WI38 (cell line): ENCODE measurements at regions not wholly inside any gene's neighbourhood (a gene's known extent, or its start where the extent isn't known, plus 50 kb on each side); places are given as distances from the start of the nearest gene placed in this dataset.
A peak's percentile ranks its signal among the peaks of the same experiment; 100 is the strongest.

Source experiments
- H3K4me3 ChIP-seq: 2 replicates; pipeline ENCODE4 v1.5.1; 2011; ENCODE audit warnings: low read depth, mild to moderate bottlenecking, control low read depth, low read length
- CTCF ChIP-seq: IDR thresholded peaks from 2 replicates; pipeline ENCODE4 v1.5.1; 2012; ENCODE audit warnings: low read depth, mild to moderate bottlenecking, control low read depth, low read length

- no peak overlapping the region for H3K4me3 ChIP-seq
- no peak for TF ChIP-seq CTCF
Measured at GRCh38 chr7:25849500-25850184, 302.4 kb upstream of the NFE2L3 start.

- TF ChIP-seq CTCF, result no peak
- H3K4me3 ChIP-seq, result no peak overlapping the region
Measured at GRCh38 chr7:25850216-25850615, 301.8 kb upstream of the NFE2L3 start.

GRCh38 chr7:25850735-25851134 lies 301.3 kb upstream of the NFE2L3 start:
- no peak overlapping the region for H3K4me3 ChIP-seq
- peak; percentile 1; the same call in 1 of the 2 replicates for TF ChIP-seq CTCF

- no peak overlapping the region for H3K4me3 ChIP-seq
- TF ChIP-seq CTCF, result peak; percentile 50
Measured at GRCh38 chr7:25851332-25852210, 300.4 kb upstream of the NFE2L3 start.

GRCh38 chr7:25852211-25852938 lies 299.6 kb upstream of the NFE2L3 start:
- no peak overlapping the region for H3K4me3 ChIP-seq
- no peak for TF ChIP-seq CTCF

GRCh38 chr7:25852939-25853271 lies 299.1 kb upstream of the NFE2L3 start:
- TF ChIP-seq CTCF, result no peak
- no peak overlapping the region for H3K4me3 ChIP-seq

GRCh38 chr7:25853314-25853713 lies 298.7 kb upstream of the NFE2L3 start:
- no peak overlapping the region for H3K4me3 ChIP-seq
- no peak for TF ChIP-seq CTCF
